H1 (cell line): ENCODE measurements at regions not wholly inside any gene's neighbourhood (a gene's known extent, or its start where the extent isn't known, plus 50 kb on each side); places are given as distances from the start of the nearest gene placed in this dataset.

ENCODE experiments used
- CTCF ChIA-PET: fragments of 300-600 bp; sonication (Branson Sonifier 250); formaldehyde crosslinking; loops from one replicate; lab custom pipeline; 2021; ENCODE audit not compliant: partially characterized antibody; lab: Charles Lee
- POLR2A ChIA-PET: fragments of 300-600 bp; sonication (Branson Sonifier 250); formaldehyde crosslinking; loops from one replicate; lab custom pipeline; 2021; ENCODE audit warnings: inconsistent platforms; ENCODE audit not compliant: partially characterized antibody; lab: Charles Lee
- DNase-seq, 2 experiments: peaks; one replicate each; pipeline versions ENCODE4 v3.0.0 to v3.0.0-alpha.2; 2010 to 2022; ENCODE audit warnings: low spot score in 2 of 2, low read depth in 1 of 2, mixed read lengths in 1 of 2
- FAIRE-seq: peaks from 2 replicates; lab custom pipeline; 2011; peaks lifted over from hg19 to GRCh38; lab: Jason Lieb, UNC
- H2AFZ ChIP-seq: 2 replicates; pipeline ENCODE4 v1.8.1; 2012; ENCODE audit warnings: low read length, inconsistent platforms
- H2AK5ac ChIP-seq: 2 replicates; pipeline ENCODE4 v1.6.1; 2013; ENCODE audit warnings: low read depth, low read length
- H2BK120ac ChIP-seq: replicated peaks from 2 replicates; pipeline ENCODE3; 2013; ENCODE audit warnings: low read depth, low read length, inconsistent platforms
- H2BK12ac ChIP-seq: 2 replicates; pipeline ENCODE4 v1.6.1; 2013; ENCODE audit warnings: low read depth, low read length
- H2BK15ac ChIP-seq: 2 replicates; pipeline ENCODE4 v1.6.1; 2013; ENCODE audit warnings: low read length
- H2BK20ac ChIP-seq: 2 replicates; pipeline ENCODE4 v1.6.1; 2013; ENCODE audit warnings: low read length
- H2BK5ac ChIP-seq: 2 replicates; pipeline ENCODE4 v1.6.1; 2013; ENCODE audit warnings: low read depth, low read length
- H3K14ac ChIP-seq: 2 replicates; pipeline ENCODE4 v1.6.1; 2013; ENCODE audit warnings: inconsistent platforms; ENCODE audit not compliant: insufficient read length
- H3K18ac ChIP-seq: 2 replicates; pipeline ENCODE4 v1.6.1; 2013; ENCODE audit warnings: low read length; ENCODE audit errors: extremely low read depth
- H3K23ac ChIP-seq: 2 replicates; pipeline ENCODE4 v1.6.1; 2013; ENCODE audit warnings: inconsistent platforms; ENCODE audit not compliant: insufficient read length
- H3K23me2 ChIP-seq: 2 replicates; pipeline ENCODE4 v1.6.1; 2013; ENCODE audit warnings: low read depth, low read length
- H3K27ac ChIP-seq: 2 replicates; pipeline ENCODE4 v1.6.1; 2011; ENCODE audit warnings: low read depth, low read length, inconsistent platforms
- H3K27me3 ChIP-seq, 4 experiments: replicated peaks in 1 of 4; 1 replicate in 1 of 4; 2 replicates in 3 of 4; pipeline versions ENCODE4 v1.6.1 to v1.8.1; 2011 to 2013; ENCODE audit warnings: low read length in 3 of 4, mild to moderate bottlenecking in 3 of 4, inconsistent platforms in 2 of 4, mixed read lengths in 2 of 4, moderate library complexity in 1 of 4; ENCODE audit not compliant: control insufficient read depth in 3 of 4, insufficient read depth in 3 of 4; ENCODE audit errors: extremely low read depth in 1 of 4
- H3K36me3 ChIP-seq, 4 experiments: 2 replicates each; pipeline versions ENCODE4 v1.6.1 to v1.8.1; 2011 to 2013; ENCODE audit warnings: mild to moderate bottlenecking in 4 of 4, low read length in 3 of 4, moderate library complexity in 2 of 4, control low read depth in 1 of 4, inconsistent platforms in 1 of 4; ENCODE audit not compliant: insufficient read depth in 4 of 4, control insufficient read depth in 2 of 4
- H3K4ac ChIP-seq: replicated peaks from 2 replicates; pipeline ENCODE3; 2013; ENCODE audit warnings: low read length, low read depth, mixed read lengths, inconsistent platforms; ENCODE audit not compliant: insufficient read length
- H3K4me1 ChIP-seq, 4 experiments: replicated peaks in 1 of 4; 1 replicate in 1 of 4; 2 replicates in 3 of 4; pipeline versions ENCODE4 v1.6.1 to v1.8.1; 2011 to 2013; ENCODE audit warnings: low read length in 3 of 4, inconsistent platforms in 2 of 4, mixed read lengths in 1 of 4; ENCODE audit not compliant: insufficient read depth in 4 of 4, control insufficient read depth in 3 of 4
- H3K4me2 ChIP-seq, 2 experiments: 2 replicates each; pipeline versions ENCODE4 v1.6.1 to v1.8.1; 2011 to 2013; ENCODE audit warnings: low read depth in 2 of 2, low read length in 2 of 2, control low read depth in 1 of 2, inconsistent platforms in 1 of 2, mild to moderate bottlenecking in 1 of 2; ENCODE audit not compliant: insufficient read depth in 1 of 2
- H3K4me3 ChIP-seq, 4 experiments: fragments of 200-600, 300-600 bp in 1 of 4; sonication (generic), shearing (Covaris generic), sonication (Bioruptor Twin) in 1 of 4; 2 replicates each; pipeline versions ENCODE4 v1.5.1 to v1.8.1; 2011 to 2016; ENCODE audit warnings: low read length in 4 of 4, low read depth in 3 of 4, control low read depth in 2 of 4, inconsistent platforms in 2 of 4, mild to moderate bottlenecking in 2 of 4, mixed read lengths in 1 of 4, moderate library complexity in 1 of 4; ENCODE audit not compliant: insufficient read depth in 2 of 4; ENCODE audit errors: extremely low read depth in 1 of 4
- H3K56ac ChIP-seq: replicated peaks from 2 replicates; pipeline ENCODE3; 2013; ENCODE audit warnings: low read depth, mild to moderate bottlenecking, mixed read lengths, low read length, inconsistent platforms; ENCODE audit not compliant: insufficient read length
- H3K79me1 ChIP-seq: 2 replicates; pipeline ENCODE4 v1.6.1; 2013; ENCODE audit warnings: low read depth, low read length, control low read depth
- H3K79me2 ChIP-seq, 2 experiments: 2 replicates each; pipeline versions ENCODE4 v1.6.1 to v1.8.1; 2012 to 2013; ENCODE audit warnings: low read length in 2 of 2, mild to moderate bottlenecking in 2 of 2, inconsistent platforms in 1 of 2; ENCODE audit not compliant: insufficient read depth in 2 of 2, control insufficient read depth in 1 of 2
- H3K9ac ChIP-seq, 4 experiments: replicated peaks in 1 of 4; 1 replicate in 1 of 4; 2 replicates in 3 of 4; pipeline versions ENCODE4 v1.6.1 to v1.8.1; 2011 to 2013; ENCODE audit warnings: low read depth in 3 of 4, low read length in 3 of 4, control low read depth in 2 of 4, mild to moderate bottlenecking in 2 of 4, moderate library complexity in 2 of 4, inconsistent platforms in 1 of 4; ENCODE audit errors: extremely low read depth in 1 of 4
- H3K9me3 ChIP-seq, 2 experiments: 2 replicates each; pipeline versions ENCODE4 v1.6.1 to v1.8.1; 2012 to 2013; ENCODE audit warnings: mild to moderate bottlenecking in 2 of 2, moderate library complexity in 2 of 2, control low read depth in 1 of 2, inconsistent platforms in 1 of 2, low read depth in 1 of 2, low read length in 1 of 2, mixed read lengths in 1 of 2; ENCODE audit not compliant: insufficient read depth in 2 of 2
- H4K20me1 ChIP-seq, 2 experiments: replicated peaks in 1 of 2; 2 replicates each; pipeline versions ENCODE3 to v1.8.1; 2011 to 2013; ENCODE audit warnings: inconsistent platforms in 2 of 2, low read length in 2 of 2, mild to moderate bottlenecking in 1 of 2; ENCODE audit not compliant: insufficient read depth in 2 of 2, control insufficient read depth in 1 of 2
- H4K5ac ChIP-seq: 2 replicates; pipeline ENCODE4 v1.6.1; 2013; ENCODE audit warnings: low read length, low read depth, mixed read lengths, inconsistent platforms; ENCODE audit not compliant: insufficient read length
- H4K8ac ChIP-seq: 2 replicates; pipeline ENCODE4 v1.8.0; 2013; ENCODE audit warnings: mild to moderate bottlenecking, moderate library complexity, low read length, inconsistent platforms; ENCODE audit not compliant: insufficient read depth; ENCODE audit errors: extremely low read depth
- H4K91ac ChIP-seq: replicated peaks from 2 replicates; pipeline ENCODE3; 2013; ENCODE audit warnings: low read length, mixed read lengths, inconsistent platforms; ENCODE audit not compliant: insufficient read length
- ATF2 ChIP-seq: IDR thresholded peaks from 2 replicates; pipeline ENCODE4 v1.6.1; 2012; ENCODE audit warnings: low read length, inconsistent platforms
- BACH1 ChIP-seq: IDR thresholded peaks from 2 replicates; pipeline ENCODE4 v1.6.1; 2012; ENCODE audit warnings: low read length, improper control_type of control experiment
- CBX5 ChIP-seq: fragments of 300-800, 300-1000 bp; sonication (generic); IDR thresholded peaks from 2 replicates; pipeline ENCODE4 v1.7.1; 2016; ENCODE audit warnings: antibody characterized with exemption, low read length, low read depth
- CHD1 ChIP-seq: IDR thresholded peaks from 2 replicates; pipeline ENCODE4 v1.6.1; 2012; ENCODE audit warnings: low read depth, low read length, improper control_type of control experiment
- CTBP2 ChIP-seq: IDR thresholded peaks from 2 replicates; pipeline ENCODE4 v1.7.0; 2011; ENCODE audit warnings: borderline replicate concordance, mild to moderate bottlenecking, moderate library complexity, mixed read lengths, low read length; ENCODE audit not compliant: insufficient read depth, insufficient read length
- EZH2 ChIP-seq: fragments of 200-600 bp; sonication (generic); IDR thresholded peaks from 2 replicates; pipeline ENCODE4 v1.7.1; 2012; ENCODE audit warnings: low read depth, mild to moderate bottlenecking, moderate library complexity, low read length, inconsistent platforms; ENCODE audit not compliant: severe bottlenecking
- HDAC2 ChIP-seq, 2 experiments: fragments of 300-600 bp in 1 of 2; sonication (generic) in 1 of 2; IDR thresholded peaks; 2 replicates each; pipeline ENCODE4 v1.6.1; 2011 to 2012; ENCODE audit warnings: low read depth in 2 of 2, low read length in 2 of 2, mild to moderate bottlenecking in 2 of 2, moderate library complexity in 2 of 2, borderline replicate concordance in 1 of 2, inconsistent platforms in 1 of 2
- KDM1A ChIP-seq: fragments of 200-600, 300-600 bp; sonication (generic); IDR thresholded peaks from 2 replicates; pipeline ENCODE4 v1.7.1; 2016; ENCODE audit warnings: mild to moderate bottlenecking, low read length, borderline replicate concordance
- KDM4A ChIP-seq: IDR thresholded peaks from one replicate; pipeline ENCODE4 v1.7.1; 2012; ENCODE audit warnings: low read depth, mild to moderate bottlenecking, moderate library complexity, low read length, inconsistent platforms; ENCODE audit not compliant: severe bottlenecking
- RBBP5 ChIP-seq: IDR thresholded peaks from 2 replicates; pipeline ENCODE4 v1.7.1; 2012; ENCODE audit warnings: low read depth, mild to moderate bottlenecking, inconsistent platforms, low read length, moderate library complexity, borderline replicate concordance
- RXRA ChIP-seq: IDR thresholded peaks from 2 replicates; pipeline ENCODE4 v1.6.1; 2011; ENCODE audit warnings: low read depth, mild to moderate bottlenecking, low read length, moderate library complexity; ENCODE audit not compliant: insufficient read depth
- WGBS, 2 experiments: shearing (Covaris generic) in 1 of 2; methylation state at CpG; one replicate each; pipeline versions ENCODE4 v1.1.6 to v1.1.7; 2013 to 2015; ENCODE audit warnings: low lambda C conversion rate in 2 of 2, mixed read lengths in 2 of 2, inconsistent platforms in 1 of 2, low coverage in 1 of 2, missing lambda C conversion rate in 1 of 2; ENCODE audit not compliant: insufficient replicate concordance in 2 of 2, insufficient coverage in 1 of 2, insufficient read length in 1 of 2; ENCODE audit errors: extremely low coverage in 1 of 2, missing lambda C conversion rate in 1 of 2; 5-methylcytosine and 5-hydroxymethylcytosine counted together

- DNase-seq (no peak), FAIRE-seq (no peak)
- Histone ChIP-seq H2BK12ac (no peak overlapping the region), H3K4ac (no peak overlapping the region), H3K79me2 (no peaks in the 10 kb centered on the region), H4K5ac (no peak overlapping the region), H4K8ac (no peak overlapping the region), H3K4me1 (no peaks in the 10 kb centered on the region), H2AK5ac (no peak overlapping the region), H3K18ac (no peak overlapping the region), H3K23me2 (no peaks in the 10 kb centered on the region), H3K56ac (no peak overlapping the region), H3K9ac (no peak overlapping the region), H3K27me3 (no peaks in the 10 kb centered on the region), H2BK20ac (no peak overlapping the region), H3K14ac (no peak overlapping the region), H4K20me1 (no peaks in the 10 kb centered on the region), H3K23ac (no peak overlapping the region), H3K27ac (no peak overlapping the region), H3K4me3 (no peak overlapping the region), H2BK120ac (no peak overlapping the region), H2BK15ac (no peak overlapping the region), H3K4me2 (no peak overlapping the region), H3K79me1 (no peaks in the 10 kb centered on the region), H4K91ac (no peak overlapping the region), H3K36me3 (no peaks in the 10 kb centered on the region), H2AFZ (no peak overlapping the region), H3K9me3 (no peaks in the 10 kb centered on the region), H2BK5ac (no peak overlapping the region)
- ChIA-PET CTCF (interaction anchor here (0.6 kb wide), 1 partner anchor 364 kb away, joined by 4 read pairs; no protein-coding TSS in a partner anchor), POLR2A (no interaction called here)
- 86% methylated on average over 6 of the region's 6 CpGs; no CpG with 5 or more reads in 1 of the 2 experiments for WGBS, 2 experiments
- no peak for TF ChIP-seq RXRA
- no peak for TF ChIP-seq ATF2
- no peak for TF ChIP-seq RBBP5
- no peak for TF ChIP-seq CBX5
- no peak for TF ChIP-seq EZH2
- TF ChIP-seq CHD1, result no peak
- TF ChIP-seq HDAC2 (IDR thresholded peaks at IDR 0.05; ENCODE audit: borderline replicate concordance in 1 of 2, low read depth in 2 of 2, low read length in 2 of 2), result no peak
- TF ChIP-seq BACH1, result no peak
- TF ChIP-seq KDM1A, result no peak
- no peak for TF ChIP-seq KDM4A
- TF ChIP-seq CTBP2, result no peak
These were observed 423.2 kb downstream of the KLF5 start for GRCh38 chr13:73481886-73482445.
